Left colon (tissue), 2 donors: ENCODE measurements at regions not wholly inside any gene's neighbourhood (a gene's known extent, or its start where the extent isn't known, plus 50 kb on each side); places are given as distances from the start of the nearest gene placed in this dataset.

ENCODE experiments used
- ATAC-seq: fragments of 200-7000 bp; cut with Tn5 transposase; one replicate; pipeline ENCODE4 v1.9.1; 2020; ENCODE audit warnings: mild to moderate bottlenecking, moderate library complexity
- DNase-seq, 2 donors: peaks; one replicate each; pipeline ENCODE4 v3.0.0-alpha.2; 2020
- intact Hi-C, 2 donors: fragments of 100-400 bp; cut with DNase I in 1 of 2; cut with micrococcal nuclease in 1 of 2; formaldehyde crosslinking; loops; one replicate each; pipeline versions ENCODE4 v1.11.2 to v1.14.0; 2022; cut with DNase I, micrococcal nuclease
- donor health status: DM: no; HTN: no; CAD: no.
- donor health status: DM: yes; HTN: yes; CAD: no.

- intact Hi-C loops = no loop called here
- ATAC-seq = no peak
- no peak for DNase-seq
Measured at GRCh38 chr17:56047331-56047730, 105.9 kb upstream of the ANKFN1 start.

- ATAC-seq (no peak), DNase-seq (no peak)
- intact Hi-C loops = no loop called here
Measured at GRCh38 chr17:56057869-56058268, 95.4 kb upstream of the ANKFN1 start.

- ATAC-seq (no peak), DNase-seq (no peak)
- intact Hi-C loops = no loop called here
Measured at GRCh38 chr17:56064506-56064905, 88.8 kb upstream of the ANKFN1 start.

GRCh38 chr17:56074361-56074890, 78.8 kb upstream of the ANKFN1 start:
- no peak for DNase-seq
- ATAC-seq = no peak
- intact Hi-C loops = no loop called here

- intact Hi-C loops = no loop called here
- DNase-seq (no peak), ATAC-seq (no peak)
Measured at GRCh38 chr17:56076980-56077379, 76.3 kb upstream of the ANKFN1 start.

GRCh38 chr17:56083475-56083874, 69.8 kb upstream of the ANKFN1 start:
- ATAC-seq (no peak), DNase-seq (no peak)
- intact Hi-C loops = no loop called here

GRCh38 chr17:56085576-56086267, 67.6 kb upstream of the ANKFN1 start:
- DNase-seq = no peak
- intact Hi-C loops = no loop called here
- ATAC-seq = no peak

- intact Hi-C loops = no loop called here
- DNase-seq (no peak), ATAC-seq (no peak)
Measured at GRCh38 chr17:56087199-56087598, 66.1 kb upstream of the ANKFN1 start.

GRCh38 chr17:56096026-56096810, 57.1 kb upstream of the ANKFN1 start:
- ATAC-seq = no peak
- intact Hi-C loops = no loop called here
- no peak for DNase-seq

GRCh38 chr17:56098746-56099145, 54.5 kb upstream of the ANKFN1 start:
- DNase-seq (no peak), ATAC-seq (no peak)
- intact Hi-C loops = no loop called here

- DNase-seq (no peak), ATAC-seq (no peak)
- intact Hi-C loops = no loop called here
Measured at GRCh38 chr17:56099649-56100048, 53.6 kb upstream of the ANKFN1 start.
